ENCODE measurements at regions not wholly inside any gene's neighbourhood (a gene's known extent, or its start where the extent isn't known, plus 50 kb on each side); places are given as distances from the start of the nearest gene placed in this dataset.
"Not testable (repeated sequence)": the region's sequence is repeated elsewhere in the genome, so short reads cannot be mapped to it uniquely, and the experiment has no call there.

GRCh38 chr18:29821544-29821943, 1221.0 kb downstream of the DSC3 start:
- no peak for DNase-seq

- DNase-seq: no peak
Observed at GRCh38 chr18:29811519-29811918, 1231.0 kb downstream of the DSC3 start.

GRCh38 chr18:29780816-29781215, 1261.7 kb downstream of the DSC3 start:
- no peak for DNase-seq

- no peak for DNase-seq
Observed at GRCh38 chr18:29779096-29779495, 1263.4 kb downstream of the DSC3 start.

- DNase-seq: no peak
Observed at GRCh38 chr18:29753379-29753778, 1289.2 kb downstream of the DSC3 start.

- DNase-seq: no peak
Observed at GRCh38 chr18:29749704-29750103, 1292.8 kb downstream of the DSC3 start.

- DNase-seq: no peak
Observed at GRCh38 chr18:29741461-29741860, 1301.1 kb downstream of the DSC3 start.

GRCh38 chr18:29737620-29738019, 1304.9 kb downstream of the DSC3 start:
- no peak for DNase-seq

- DNase-seq: no peak
Observed at GRCh38 chr18:29737190-29737589, 1305.4 kb downstream of the DSC3 start.

- no peak for DNase-seq
Observed at GRCh38 chr18:29730073-29730472, 1312.5 kb downstream of the DSC3 start.

GRCh38 chr18:29726646-29727045, 1315.9 kb downstream of the DSC3 start:
- DNase-seq: no peak

- not testable (repeated sequence) for DNase-seq
Observed at GRCh38 chr18:29723486-29723885, 1319.1 kb downstream of the DSC3 start.

- DNase-seq: not testable (repeated sequence)
Observed at GRCh38 chr18:29715960-29716359, 1326.6 kb downstream of the DSC3 start.

GRCh38 chr18:29712785-29713184, 1329.8 kb downstream of the DSC3 start:
- DNase-seq: no peak

- no peak for DNase-seq
Observed at GRCh38 chr18:29711932-29712331, 1330.6 kb downstream of the DSC3 start.

- no peak for DNase-seq
Observed at GRCh38 chr18:29693334-29693733, 1349.2 kb downstream of the DSC3 start.

- DNase-seq: no peak
Observed at GRCh38 chr18:29681578-29681977, 1361.0 kb downstream of the DSC3 start.

GRCh38 chr18:29664278-29665036, 1378.1 kb downstream of the DSC3 start:
- DNase-seq: no peak

GRCh38 chr18:29661924-29662323, 1380.6 kb downstream of the DSC3 start:
- no peak for DNase-seq

GRCh38 chr18:29660777-29661176, 1381.8 kb downstream of the DSC3 start:
- DNase-seq: no peak

- no peak for DNase-seq
Observed at GRCh38 chr18:29653671-29654215, 1388.8 kb downstream of the DSC3 start.

GRCh38 chr18:29652797-29653196, 1389.7 kb downstream of the DSC3 start:
- DNase-seq: no peak

GRCh38 chr18:29651122-29651680, 1391.3 kb downstream of the DSC3 start:
- no peak for DNase-seq

- DNase-seq: no peak
Observed at GRCh38 chr18:29648891-29649290, 1393.7 kb downstream of the DSC3 start.

- no peak for DNase-seq
Observed at GRCh38 chr18:29647700-29648099, 1394.8 kb downstream of the DSC3 start.

All from NCI-H1417 (cell line).